RWPE1 (cell line): ENCODE measurements at regions not wholly inside any gene's neighbourhood (a gene's known extent, or its start where the extent isn't known, plus 50 kb on each side); places are given as distances from the start of the nearest gene placed in this dataset.

Source experiments
- CTCF ChIA-PET: fragments of 350-600 bp; sonication (Branson Sonifier 250); formaldehyde crosslinking; extraction: SDS; loops from one replicate; lab custom pipeline; 2021; lab: Yijun Ruan, JAX
- POLR2A ChIA-PET: fragments of 400-600 bp; formaldehyde crosslinking; extraction: SDS; loops from one replicate; lab custom pipeline; 2020; ENCODE audit warnings: antibody characterized with exemption; ENCODE audit not compliant: low non-redundant PET; lab: Yijun Ruan, JAX
- DNase-seq: peaks from one replicate; pipeline ENCODE4 v3.0.0; 2012; ENCODE audit warnings: low spot score
- H3K27ac ChIP-seq: fragments of 450-650 bp; 2 replicates; pipeline ENCODE4 v1.5.1; 2017
- CTCF ChIP-seq: fragments of 450-650 bp; conservative IDR thresholded peaks from 2 replicates; pipeline ENCODE4 v1.5.1; 2017; ENCODE audit warnings: low read depth, mild to moderate bottlenecking

GRCh38 chr10:44792119-44792775, 118.9 kb upstream of the TMEM72 start:
- POLR2A ChIA-PET = no interaction called here
- no peak for TF ChIP-seq CTCF
- CTCF ChIA-PET = interaction anchor here (0.7 kb wide), 1 partner anchor 12 kb away, joined by 4 read pairs; no protein-coding TSS in a partner anchor

GRCh38 chr10:44799966-44800365, 111.2 kb upstream of the TMEM72 start:
- CTCF ChIA-PET = no interaction called here
- DNase-seq = no peak
- POLR2A ChIA-PET = no interaction called here
- TF ChIP-seq CTCF = no peak
- no peak overlapping the region for H3K27ac ChIP-seq

More at GRCh38 chr10:44792119-44792775, 118.9 kb upstream of the TMEM72 start:
- no peak for DNase-seq
- H3K27ac ChIP-seq = no peak overlapping the region

- H3K27ac ChIP-seq = no peak overlapping the region
- POLR2A ChIA-PET = no interaction called here
- CTCF ChIA-PET = no interaction called here
- DNase-seq = peak; percentile 44
- no peak for TF ChIP-seq CTCF
These were observed 109.5 kb upstream of the TMEM72 start for GRCh38 chr10:44801383-44802327.

- ChIA-PET CTCF (interaction anchor here (0.7 kb wide), 1 partner anchor 415 kb away, joined by 3 read pairs; no protein-coding TSS in a partner anchor), POLR2A (no interaction called here)
These were observed 107.3 kb upstream of the TMEM72 start for GRCh38 chr10:44803862-44804261.

GRCh38 chr10:44804661-44805060, 106.5 kb upstream of the TMEM72 start:
- POLR2A ChIA-PET = no interaction called here

More at GRCh38 chr10:44803862-44804261, 107.3 kb upstream of the TMEM72 start:
- no peak for DNase-seq
- no peak overlapping the region for H3K27ac ChIP-seq
- no peak for TF ChIP-seq CTCF

More at GRCh38 chr10:44804661-44805060, 106.5 kb upstream of the TMEM72 start:
- no peak for TF ChIP-seq CTCF
- CTCF ChIA-PET = no interaction called here
- no peak for DNase-seq
- H3K27ac ChIP-seq = no peak overlapping the region
